Uterus (tissue), 2 donors: ENCODE measurements at regions not wholly inside any gene's neighbourhood (a gene's known extent, or its start where the extent isn't known, plus 50 kb on each side); places are given as distances from the start of the nearest gene placed in this dataset.

ENCODE experiments used
- CTCF ChIP-seq, 4 experiments: fragments of 200-600 bp in 2 of 4; fragments of 450-650 bp in 2 of 4; sonication (generic) in 2 of 4; IDR thresholded peaks; one replicate each; pipeline ENCODE4 v1.5.1; 2016 to 2019; ENCODE audit warnings: antibody characterized with exemption in 4 of 4, mild to moderate bottlenecking in 2 of 4, moderate library complexity in 1 of 4
- POLR2A ChIP-seq, 2 donors: fragments of 450-650 bp; IDR thresholded peaks; one replicate each; pipeline ENCODE4 v1.6.1; 2016; ENCODE audit warnings: antibody characterized with exemption in 2 of 2, mild to moderate bottlenecking in 1 of 2, moderate library complexity in 1 of 2

GRCh38 chr14:104345621-104346462, 207.5 kb downstream of the KIF26A start:
- no peak for TF ChIP-seq CTCF (IDR thresholded peaks at IDR 0.05)
- TF ChIP-seq POLR2A (IDR thresholded peaks at IDR 0.05), result no peak
